GM19438 (cell line): ENCODE measurements at regions not wholly inside any gene's neighbourhood (a gene's known extent, or its start where the extent isn't known, plus 50 kb on each side); places are given as distances from the start of the nearest gene placed in this dataset.

Experiments
- ATAC-seq: cut with Tn5 transposase; IDR thresholded peaks from one replicate; pipeline ENCODE4 v1.9.1; 2021; ENCODE audit warnings: low read depth; ENCODE audit not compliant: unreplicated experiment

DNA sequence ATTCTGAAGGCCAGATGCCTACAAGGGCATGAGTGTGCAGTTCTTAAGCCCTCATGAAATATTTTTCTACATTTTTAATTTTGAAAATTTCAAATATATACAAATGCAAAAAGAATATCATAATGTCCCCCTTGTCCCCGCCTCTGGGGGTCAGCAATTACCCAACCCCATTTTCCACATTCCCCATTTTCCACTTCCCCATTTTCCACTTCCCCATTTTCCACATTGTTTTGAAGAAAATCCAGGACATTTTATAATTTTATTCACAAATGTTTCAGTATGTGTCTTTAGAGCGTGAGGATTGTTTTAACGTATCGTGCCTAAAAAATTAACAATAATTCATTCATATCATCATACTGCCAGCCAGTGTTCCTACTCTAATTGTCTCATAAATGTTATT, 403.6 kb upstream of the RAB6C start:
- no peak for ATAC-seq

DNA sequence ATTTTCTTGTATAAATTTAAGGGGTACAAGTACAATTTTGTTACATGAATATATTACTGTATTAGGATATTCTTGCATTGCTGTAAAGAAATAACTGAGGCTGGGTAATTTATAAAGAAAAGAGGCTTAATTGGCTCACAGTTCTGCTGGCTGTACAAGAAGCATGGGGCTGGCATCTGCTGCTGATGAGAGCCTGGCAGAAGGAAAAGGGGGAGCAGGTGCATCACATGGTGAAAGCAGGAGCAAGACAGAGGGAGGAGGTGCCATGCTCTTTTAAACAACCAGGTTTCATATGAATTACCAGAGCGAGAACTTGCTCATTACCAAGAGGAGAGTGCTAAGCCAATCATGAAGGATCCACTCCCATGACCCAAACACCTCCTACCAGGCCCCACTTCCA, 399.5 kb upstream of the RAB6C start:
- ATAC-seq: no peak

DNA sequence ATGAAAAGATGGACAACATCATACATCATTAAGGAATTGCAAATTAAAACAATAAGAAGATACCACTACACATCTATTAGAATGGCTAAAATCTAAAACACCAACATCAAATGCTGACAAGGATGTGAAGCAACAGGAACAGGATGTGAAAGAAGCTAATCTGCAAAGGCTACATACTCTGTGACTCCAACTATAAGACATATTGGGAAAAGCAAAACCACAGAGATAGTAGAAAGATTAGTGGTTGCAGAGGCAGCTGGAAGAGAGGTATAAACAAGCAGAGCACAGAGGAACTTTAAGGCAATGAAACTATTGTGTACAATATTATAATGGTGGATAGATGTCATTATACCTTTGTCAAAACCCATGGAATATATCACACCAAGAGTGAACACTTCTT, 393.7 kb upstream of the RAB6C start:
- ATAC-seq: no peak

DNA sequence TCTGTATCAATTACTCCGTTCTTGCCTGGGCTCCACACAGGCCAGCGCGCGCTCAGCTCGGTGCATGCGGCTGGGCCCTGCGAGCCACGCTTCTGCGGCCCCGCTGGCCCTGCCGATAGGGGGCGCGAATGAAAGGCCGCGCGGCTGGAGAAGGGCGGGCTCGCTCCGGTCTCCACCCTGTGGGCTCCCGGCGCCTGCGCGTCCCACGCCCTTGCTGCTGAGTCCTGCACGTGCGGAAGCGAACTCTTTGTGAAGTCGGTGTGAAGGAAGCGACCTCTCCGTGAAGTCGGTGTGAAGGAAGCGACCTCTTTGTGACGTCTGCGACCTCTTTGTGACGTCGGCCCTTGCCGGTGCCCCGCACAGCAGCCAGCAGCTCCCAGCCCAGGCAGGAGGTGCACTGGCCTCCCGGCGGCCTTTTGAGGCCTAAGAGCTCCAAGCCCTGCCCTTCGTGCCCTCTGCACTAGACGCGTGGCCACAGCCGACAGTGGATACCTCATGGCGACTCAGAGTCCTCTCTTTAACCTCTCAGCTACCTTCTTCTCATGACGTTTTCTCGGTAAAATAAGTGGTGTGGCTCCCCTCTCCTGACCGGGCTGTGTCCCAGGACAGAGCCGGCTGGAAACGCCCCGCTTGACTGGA, 391.9 kb upstream of the RAB6C start:
- no peak for ATAC-seq

DNA sequence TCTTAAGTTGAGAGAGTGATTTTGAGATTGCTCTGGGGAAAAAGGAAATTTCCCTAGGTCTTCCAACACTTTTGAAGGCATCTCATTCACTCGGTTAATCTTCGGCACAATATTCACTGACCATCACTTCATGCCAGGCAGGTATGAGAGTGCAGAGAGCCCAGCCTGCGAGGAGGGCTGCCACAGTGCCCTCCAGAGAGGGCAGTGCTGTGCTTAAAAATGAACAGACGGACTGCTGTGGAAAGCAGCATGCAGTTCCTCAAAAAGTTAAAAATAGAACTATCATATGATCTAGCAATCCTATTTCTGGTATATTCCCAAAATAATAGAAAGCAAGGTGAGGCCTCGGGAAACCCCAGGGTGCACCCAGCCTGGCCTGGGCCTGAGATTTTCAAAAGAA, 374.9 kb upstream of the RAB6C start:
- no peak for ATAC-seq

DNA sequence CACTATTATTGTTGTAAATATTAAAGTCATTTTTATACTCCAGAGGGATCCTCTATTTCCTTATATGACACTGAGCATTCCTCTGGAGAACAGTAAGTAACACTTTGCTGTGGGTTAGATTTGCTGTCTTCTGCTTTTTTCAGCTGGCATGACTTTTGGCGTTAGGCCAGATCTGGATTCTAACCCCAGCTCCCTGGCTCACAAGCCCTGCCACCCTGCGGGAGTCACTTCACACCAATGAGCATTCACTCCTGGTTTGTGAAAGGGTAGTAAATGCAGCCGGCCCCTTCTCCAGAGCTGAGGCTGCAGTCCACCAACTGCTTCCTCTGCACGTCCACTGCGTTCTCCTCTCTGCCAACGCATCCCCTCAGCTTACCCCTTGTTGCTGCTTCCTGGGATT, 373.8 kb upstream of the RAB6C start:
- ATAC-seq: no peak

DNA sequence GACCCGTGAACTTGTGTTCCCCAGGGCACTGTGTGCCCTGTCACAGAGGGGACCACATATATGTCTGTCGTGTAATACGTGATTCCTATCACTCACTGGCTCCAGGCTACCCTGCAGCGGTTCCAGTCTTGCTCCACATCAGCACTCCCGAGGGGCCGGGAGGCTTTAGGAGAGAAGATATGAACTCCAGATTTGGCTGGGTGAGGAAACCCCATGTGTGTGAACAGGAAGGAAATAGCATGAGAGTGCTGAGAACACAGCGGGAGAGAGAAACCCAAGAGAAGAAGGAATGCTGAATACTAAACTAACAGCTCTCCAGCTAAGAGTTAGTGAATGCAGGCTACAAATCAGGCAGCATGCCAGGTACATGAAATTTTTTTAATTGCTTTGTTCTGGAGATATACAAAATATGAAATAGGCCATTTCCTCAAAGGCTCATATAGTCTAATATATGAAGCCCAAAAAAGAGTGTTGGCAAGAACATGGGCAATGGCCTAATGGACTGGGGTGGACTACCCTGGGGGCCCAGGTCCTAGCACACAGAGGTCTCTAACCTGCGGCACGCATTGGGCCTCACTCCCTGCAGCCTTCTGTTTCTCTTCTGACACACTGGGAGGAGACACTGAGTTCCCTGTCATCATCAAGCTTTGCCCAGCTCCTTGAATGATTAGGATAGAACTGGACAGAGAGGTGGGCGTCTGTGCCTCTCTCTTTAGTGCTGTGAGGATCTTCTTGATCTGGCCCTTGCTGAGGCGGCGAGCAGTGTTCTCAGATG, 372.8 kb upstream of the RAB6C start:
- ATAC-seq: no peak

DNA sequence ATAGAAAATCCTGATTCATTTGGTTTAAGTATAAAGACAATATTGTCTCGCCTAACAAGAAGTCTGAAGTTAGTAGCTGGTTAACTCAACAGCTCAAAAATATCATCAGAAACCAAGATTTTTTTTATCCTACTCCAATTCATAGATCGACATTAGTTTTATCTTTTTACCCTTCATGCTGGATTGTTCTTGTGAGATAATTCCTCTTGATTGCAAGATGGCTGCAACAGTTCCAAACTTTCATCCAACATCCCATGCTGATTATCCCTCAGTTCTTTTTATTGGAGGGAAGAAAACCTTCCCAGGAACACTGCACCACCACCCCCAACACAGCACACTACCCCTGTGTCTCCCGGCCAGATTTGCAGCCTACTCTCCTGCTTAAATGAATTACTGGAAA, 370.2 kb upstream of the RAB6C start:
- ATAC-seq: no peak

DNA sequence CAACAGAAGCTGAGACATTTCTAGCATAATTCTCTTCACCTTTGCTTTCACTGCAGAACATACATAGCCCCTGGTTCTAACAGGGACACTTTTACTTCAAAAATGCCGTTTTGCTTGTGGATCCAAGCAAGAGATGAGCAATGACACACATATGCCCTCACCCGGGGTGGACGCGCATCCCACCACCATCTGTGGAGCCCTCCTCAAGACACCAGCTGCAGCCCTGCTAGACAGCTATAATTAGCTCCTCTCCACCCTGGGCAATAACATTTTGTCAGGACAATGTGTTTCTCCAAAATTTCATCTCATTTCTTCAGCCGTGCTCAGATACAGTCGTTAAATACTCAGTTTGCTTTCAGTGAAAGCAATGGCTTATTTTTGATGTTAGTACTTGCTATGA, 368.7 kb upstream of the RAB6C start:
- no peak for ATAC-seq

DNA sequence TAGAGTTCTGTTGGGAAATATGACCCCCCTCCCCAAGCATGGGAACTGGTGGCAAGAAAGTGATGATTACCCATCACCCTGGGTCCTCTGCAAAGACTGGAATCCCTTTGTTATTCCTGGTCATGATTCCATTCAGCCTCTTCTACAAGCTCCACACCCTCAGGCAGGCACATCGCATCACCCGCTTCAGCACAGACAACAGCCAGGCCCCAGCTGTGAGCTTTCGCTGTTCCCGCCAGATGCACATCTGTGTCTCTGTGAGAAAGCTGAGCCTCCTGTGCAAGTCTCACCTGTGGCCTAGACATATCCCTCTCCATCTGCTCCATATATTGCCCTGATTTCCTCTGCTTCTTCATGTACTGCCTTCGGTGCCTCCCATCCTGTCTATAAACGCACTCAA, 368.0 kb upstream of the RAB6C start:
- ATAC-seq: no peak

DNA sequence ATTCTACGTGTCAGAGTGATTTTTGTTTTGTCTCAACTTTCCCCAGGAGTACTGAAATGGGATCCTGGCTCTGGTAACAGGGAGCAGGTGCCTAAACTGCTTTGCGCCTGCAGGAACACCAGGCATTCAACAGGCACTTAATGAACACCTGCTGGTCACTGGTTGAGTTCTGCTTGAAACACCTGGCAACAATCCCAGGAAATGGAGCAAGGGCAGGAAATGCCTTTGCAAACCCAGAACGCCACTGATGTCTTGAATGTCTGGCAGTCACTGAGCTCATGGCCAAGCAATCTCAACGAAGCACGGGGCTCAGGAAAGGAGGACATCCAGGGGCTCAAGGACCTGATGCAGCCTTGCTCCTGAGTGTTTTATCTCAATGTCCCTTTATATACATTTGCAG, 360.0 kb upstream of the RAB6C start:
- ATAC-seq: no peak

DNA sequence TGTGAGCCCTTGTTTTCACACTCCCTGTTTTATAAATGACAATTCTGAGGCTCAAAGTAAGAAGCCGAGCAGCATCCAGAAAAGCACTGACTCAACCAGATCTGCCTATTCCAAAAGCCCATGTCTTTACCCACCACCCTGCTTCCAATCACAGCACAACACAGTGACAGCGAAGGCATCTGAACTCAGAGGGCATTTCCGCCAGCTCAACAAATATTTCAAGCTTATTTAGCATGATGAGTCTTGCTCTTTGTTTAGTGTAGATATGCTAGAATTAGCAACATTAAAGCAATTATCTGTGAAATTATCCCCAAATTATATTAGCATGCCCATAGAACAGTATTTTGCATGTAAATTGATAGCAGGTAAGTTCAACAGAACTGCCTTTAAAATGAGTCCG, 359.1 kb upstream of the RAB6C start:
- ATAC-seq: no peak

DNA sequence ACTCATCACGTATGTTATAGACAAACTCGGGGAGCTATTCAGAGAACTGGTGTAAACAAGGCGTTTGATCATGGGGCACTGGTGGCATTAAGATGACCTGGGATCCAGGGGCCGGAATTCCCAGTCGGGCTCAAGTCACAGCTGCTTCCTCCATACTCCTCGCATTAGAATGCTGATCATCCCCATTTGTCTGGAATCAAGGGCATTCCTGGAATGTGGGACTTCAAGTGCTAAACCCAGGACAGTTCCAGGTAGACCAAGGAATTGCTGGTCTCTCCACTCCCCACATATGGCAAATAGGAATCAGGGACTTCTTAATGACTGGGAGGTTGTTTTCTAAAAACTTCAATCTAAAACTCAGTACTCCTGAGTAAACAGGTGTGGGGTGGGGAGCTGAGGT, 355.7 kb upstream of the RAB6C start:
- ATAC-seq: no peak

DNA sequence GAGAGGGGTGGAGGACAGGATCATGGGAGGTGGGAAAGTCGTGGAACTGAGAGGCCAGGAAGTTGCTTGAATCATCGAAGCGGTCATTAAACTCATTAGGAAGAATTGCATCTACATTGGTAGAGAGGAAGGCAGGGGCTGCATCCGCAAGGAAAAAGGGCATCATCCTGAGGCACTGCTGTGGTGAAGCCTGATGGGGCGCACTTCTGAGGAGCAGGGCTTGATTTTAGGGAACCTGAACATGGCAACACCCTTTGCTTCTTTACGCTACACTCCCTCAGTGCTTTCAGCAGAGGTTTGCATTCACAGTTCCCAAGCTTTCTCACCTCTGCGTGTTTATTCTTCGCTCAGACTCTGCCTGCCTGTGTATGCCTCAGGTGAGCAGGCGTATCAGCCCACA, 352.0 kb upstream of the RAB6C start:
- ATAC-seq: no peak

DNA sequence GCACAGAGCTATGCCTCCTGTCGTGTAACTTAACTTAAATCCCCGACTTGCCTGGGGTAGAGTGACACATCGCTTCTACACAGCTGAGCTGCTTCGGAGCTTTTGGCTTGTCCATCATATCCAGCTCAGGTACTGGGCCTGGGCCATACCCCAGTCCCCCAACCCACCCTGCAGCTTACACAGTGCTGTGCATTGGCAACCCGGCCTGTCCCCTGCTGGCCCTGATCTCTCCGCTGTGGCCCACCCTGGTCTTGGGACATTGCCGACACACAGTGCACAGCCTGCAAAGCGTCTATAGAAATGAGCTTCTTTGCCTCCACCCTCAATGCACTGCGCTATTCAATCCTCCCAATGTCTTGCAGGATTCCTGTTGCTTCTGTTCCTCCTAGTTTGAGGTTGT, 342.8 kb upstream of the RAB6C start:
- no peak for ATAC-seq

DNA sequence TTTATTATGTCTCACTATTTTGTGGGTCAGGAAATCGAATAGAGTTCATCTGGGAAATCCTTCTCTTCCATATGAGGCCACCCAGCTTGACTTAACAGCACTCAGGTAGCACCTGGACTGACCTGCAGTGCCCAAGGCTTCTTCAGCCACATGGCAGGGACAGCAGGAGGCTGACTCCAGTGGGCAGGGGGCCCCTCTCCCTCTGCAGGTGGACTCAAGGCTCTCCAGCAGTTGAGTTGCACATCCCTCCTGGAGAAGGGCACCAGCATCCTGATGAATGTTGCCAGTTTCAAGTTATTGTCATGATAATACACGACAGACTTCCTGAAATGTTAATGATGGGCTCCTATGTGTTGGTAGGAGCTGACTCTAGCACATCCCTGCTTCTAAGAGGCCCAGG, 338.1 kb upstream of the RAB6C start:
- no peak for ATAC-seq

DNA sequence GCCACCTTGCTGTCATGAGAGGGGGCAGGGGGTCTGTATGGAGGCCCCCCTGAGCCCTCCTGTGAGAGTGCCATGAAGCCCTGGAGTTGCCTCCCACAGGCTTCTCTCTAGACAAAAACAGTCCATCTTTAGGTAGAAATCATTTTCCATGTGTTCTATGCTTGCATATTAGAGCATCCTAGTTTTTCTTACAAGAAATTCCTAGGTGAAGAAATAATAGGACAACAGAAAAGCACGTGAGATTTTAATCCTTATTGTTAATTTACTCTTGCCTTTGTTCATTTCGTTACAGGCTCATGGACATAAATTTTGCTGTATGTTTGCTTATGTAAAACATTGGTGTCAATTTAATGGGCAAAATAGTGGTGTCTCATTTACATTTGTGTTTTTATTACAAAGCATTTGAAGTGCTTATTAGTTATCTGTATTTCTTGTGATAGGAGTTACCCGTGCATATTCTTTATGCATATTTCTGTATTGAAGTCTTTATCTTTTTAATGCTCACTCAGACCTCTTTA, 336.9 kb upstream of the RAB6C start:
- ATAC-seq: no peak

DNA sequence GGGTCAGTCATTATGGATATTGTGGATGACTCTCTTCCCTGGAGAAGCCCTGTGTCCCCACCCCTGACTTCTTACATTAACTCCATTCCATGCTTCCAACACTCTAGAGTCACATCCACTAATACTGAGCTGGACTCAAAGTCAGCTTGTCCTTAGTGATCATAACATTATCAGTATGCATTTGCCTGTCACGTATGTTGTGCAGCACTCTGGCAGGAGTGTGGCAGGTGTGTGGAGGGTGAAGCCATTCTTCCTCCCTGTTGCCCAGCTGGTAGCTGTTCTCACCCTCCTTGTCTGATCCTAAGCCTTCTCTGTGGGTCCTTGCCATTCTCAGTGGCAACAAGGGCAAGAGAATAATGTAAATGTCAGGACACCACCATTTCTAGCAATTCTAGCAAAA, 334.1 kb upstream of the RAB6C start:
- no peak for ATAC-seq

DNA sequence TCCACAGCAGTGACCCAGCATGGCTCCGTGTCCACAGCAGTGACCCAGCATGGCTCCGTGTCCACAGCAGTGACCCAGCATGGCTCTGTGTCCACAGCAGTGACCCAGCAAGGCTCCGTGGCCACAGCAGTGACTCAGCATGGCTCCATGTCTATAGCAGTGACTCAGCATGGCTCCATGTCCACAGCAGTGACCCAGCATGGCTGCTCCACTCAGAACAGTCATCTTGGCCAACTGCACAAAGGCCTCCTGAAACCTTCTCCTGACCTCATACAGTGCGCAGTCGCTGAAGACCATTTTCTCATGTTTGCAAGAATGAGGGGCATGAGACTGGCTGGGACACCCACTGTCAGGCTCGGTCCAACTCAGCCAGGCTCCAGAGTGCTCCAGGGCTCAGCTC, 333.4 kb upstream of the RAB6C start:
- no peak for ATAC-seq

DNA sequence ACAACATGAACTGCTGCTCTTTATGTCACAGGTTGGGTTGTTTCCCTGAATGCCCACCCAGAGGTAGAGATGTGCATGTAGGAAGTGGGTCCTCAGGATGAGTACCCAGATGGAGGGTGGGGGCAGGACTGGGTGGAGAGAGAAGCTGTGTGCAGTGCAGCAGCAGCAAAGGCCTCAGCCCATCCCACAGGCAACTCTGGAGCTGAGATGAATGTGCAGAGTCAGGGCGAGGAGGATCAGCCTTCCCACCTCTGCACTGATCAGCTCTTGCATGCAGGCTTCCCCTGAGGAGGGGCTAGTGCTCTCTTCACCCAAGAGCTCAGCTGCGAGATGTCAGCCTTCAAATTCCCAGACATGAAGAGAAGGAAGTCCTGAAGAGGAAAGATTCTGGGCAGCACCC, 326.2 kb upstream of the RAB6C start:
- ATAC-seq: no peak

DNA sequence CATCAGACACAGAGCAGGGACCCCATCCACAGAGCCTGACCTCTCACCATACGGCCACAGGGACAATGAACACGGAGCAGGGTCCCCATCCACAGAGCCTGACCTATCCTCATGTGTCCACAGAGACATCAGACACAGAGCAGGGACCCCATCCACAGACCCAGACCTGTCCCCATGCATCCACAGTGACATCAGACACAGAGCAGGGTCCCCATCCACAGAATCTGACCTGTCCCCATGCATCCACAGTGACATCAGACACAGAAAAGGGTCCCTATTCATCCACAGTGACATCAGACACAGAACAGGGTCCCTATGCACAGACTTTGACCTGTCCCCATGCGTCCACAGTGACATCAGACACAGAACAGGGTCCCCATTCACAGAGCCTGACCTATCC, 325.1 kb upstream of the RAB6C start:
- ATAC-seq: no peak

DNA sequence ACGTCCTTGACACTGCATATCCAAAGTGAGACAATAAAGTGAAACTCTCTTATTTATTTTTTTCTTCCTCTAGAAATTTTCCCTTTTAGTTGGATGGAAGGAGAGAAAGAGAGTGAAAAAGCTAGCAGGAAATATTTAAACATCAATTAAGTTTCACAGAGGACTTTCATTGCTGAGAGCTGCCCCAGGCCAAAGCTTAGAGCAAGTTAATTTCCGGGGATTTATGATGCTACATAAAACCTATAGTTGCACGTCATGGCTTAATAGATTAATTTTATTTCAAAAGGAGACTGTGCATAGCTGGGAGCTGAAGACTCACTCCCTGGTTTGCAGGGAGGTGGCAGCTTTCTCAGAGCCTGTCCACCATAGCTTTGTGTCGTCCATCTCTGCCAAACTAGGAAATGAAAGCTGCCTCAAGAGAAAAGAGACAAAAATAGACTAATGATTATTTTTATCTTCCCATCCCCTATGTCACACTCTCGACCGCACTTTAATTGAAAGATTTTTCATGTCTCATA, 323.3 kb upstream of the RAB6C start:
- no peak for ATAC-seq
